H7 (cell line): ENCODE measurements at regions not wholly inside any gene's neighbourhood (a gene's known extent, or its start where the extent isn't known, plus 50 kb on each side); places are given as distances from the start of the nearest gene placed in this dataset.

Source experiments
- DNase-seq: peaks from one replicate; pipeline ENCODE4 v3.0.0; 2012
- H3K27me3 ChIP-seq: 2 replicates; pipeline ENCODE4 v1.6.0; 2011; ENCODE audit warnings: mild to moderate bottlenecking, low read length; ENCODE audit not compliant: control insufficient read depth, insufficient read depth
- H3K36me3 ChIP-seq: replicated peaks from 2 replicates; pipeline ENCODE4 v1.5.1; 2011; ENCODE audit warnings: low read length; ENCODE audit not compliant: control insufficient read depth, insufficient read depth
- H3K4me3 ChIP-seq: 2 replicates; pipeline ENCODE4 v1.5.1; 2011; ENCODE audit warnings: low read depth, mild to moderate bottlenecking, control low read depth, low read length, moderate library complexity; ENCODE audit not compliant: insufficient read depth

DNA sequence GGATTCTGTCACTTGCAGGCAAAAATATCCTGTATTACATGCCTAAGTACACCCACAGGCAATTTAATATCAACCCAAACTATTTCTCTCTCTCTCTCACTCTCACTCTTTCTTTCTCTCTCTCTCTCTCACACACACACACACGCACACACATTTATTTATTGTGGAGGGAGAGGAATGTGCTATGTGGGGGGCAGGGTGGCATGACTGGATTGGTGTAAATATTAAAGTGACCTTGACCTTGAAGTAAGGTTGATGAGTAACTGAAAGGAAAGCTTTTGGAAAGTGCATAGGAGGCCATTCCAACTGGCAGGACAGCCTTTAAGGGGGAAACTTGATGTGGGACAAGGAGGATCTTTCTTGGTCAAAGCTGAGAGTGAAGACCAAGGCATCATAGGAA lies 589.7 kb upstream of the KIRREL3 start:
- Histone ChIP-seq H3K36me3 (no peaks in the 10 kb centered on the region), H3K27me3 (no peaks in the 10 kb centered on the region), H3K4me3 (no peak overlapping the region)
- no peak for DNase-seq

- Histone ChIP-seq H3K4me3 (no peak overlapping the region), H3K36me3 (no peaks in the 10 kb centered on the region), H3K27me3 (no peaks in the 10 kb centered on the region)
- DNase-seq = no peak
These were observed 587.9 kb upstream of the KIRREL3 start for GRCh38 chr11:127588431-127588830.

GRCh38 chr11:127587511-127587910 lies 586.9 kb upstream of the KIRREL3 start:
- H3K36me3 ChIP-seq = no peaks in the 10 kb centered on the region
- H3K27me3 ChIP-seq = no peaks in the 10 kb centered on the region
- no peak overlapping the region for H3K4me3 ChIP-seq
- DNase-seq = no peak

DNA sequence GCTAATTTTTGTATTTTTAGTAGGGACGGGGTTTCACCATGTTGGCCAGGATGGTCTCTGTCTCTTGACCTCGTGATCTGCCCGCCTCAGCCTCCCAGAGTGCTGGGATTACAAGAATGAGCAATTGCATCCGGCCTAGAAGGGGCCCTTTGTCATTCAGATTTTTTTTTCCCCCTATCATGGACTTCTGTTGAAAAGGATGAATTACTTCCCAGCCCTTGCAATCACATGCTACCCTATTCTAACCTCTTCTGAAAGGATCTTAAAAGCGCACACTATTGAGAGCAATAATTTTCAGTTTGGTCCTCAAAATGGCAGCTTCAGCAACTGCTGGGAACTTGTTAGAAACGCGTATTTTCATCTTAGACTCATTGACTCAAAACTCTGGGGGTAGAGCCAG lies 575.6 kb upstream of the KIRREL3 start:
- Histone ChIP-seq H3K36me3 (no peaks in the 10 kb centered on the region), H3K4me3 (no peak overlapping the region), H3K27me3 (no peaks in the 10 kb centered on the region)
- no peak for DNase-seq

GRCh38 chr11:127574478-127574877 lies 573.9 kb upstream of the KIRREL3 start:
- no peaks in the 10 kb centered on the region for H3K36me3 ChIP-seq
- H3K27me3 ChIP-seq = no peaks in the 10 kb centered on the region
- DNase-seq = no peak
- H3K4me3 ChIP-seq = no peak overlapping the region

DNA sequence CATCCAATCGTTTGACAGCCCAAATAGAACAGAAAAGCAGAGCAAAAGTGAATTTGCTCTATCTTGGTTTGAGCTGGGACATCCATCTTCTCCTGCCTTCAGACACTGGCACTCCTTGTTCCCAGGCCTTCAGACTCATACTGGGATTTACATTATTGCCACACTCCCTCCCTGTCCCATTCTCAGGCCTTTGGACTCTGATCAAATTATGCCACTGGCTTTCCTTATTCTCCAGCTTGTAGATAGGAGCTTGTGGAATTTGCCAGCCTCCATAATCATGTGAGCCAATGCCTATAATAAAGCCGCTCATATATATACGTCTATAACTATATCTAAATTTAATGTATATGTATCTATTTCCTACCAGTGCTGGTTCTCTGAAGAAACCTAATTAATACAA lies 568.3 kb upstream of the KIRREL3 start:
- H3K36me3 ChIP-seq = no peaks in the 10 kb centered on the region
- DNase-seq = no peak
- H3K27me3 ChIP-seq = no peaks in the 10 kb centered on the region
- H3K4me3 ChIP-seq = no peak overlapping the region

- no peak overlapping the region for H3K4me3 ChIP-seq
- DNase-seq = peak; percentile 3
- no peaks in the 10 kb centered on the region for H3K27me3 ChIP-seq
- no peaks in the 10 kb centered on the region for H3K36me3 ChIP-seq
These were observed 566.8 kb upstream of the KIRREL3 start for GRCh38 chr11:127567237-127567932.

GRCh38 chr11:127564810-127565209 lies 564.2 kb upstream of the KIRREL3 start:
- Histone ChIP-seq H3K27me3 (no peaks in the 10 kb centered on the region), H3K36me3 (no peaks in the 10 kb centered on the region), H3K4me3 (no peak overlapping the region)
- no peak for DNase-seq

GRCh38 chr11:127559978-127560377 lies 559.4 kb upstream of the KIRREL3 start:
- H3K27me3 ChIP-seq = no peaks in the 10 kb centered on the region; the same call in 1 of the 2 replicates
- H3K4me3 ChIP-seq = no peak overlapping the region
- H3K36me3 ChIP-seq = no peaks in the 10 kb centered on the region
- no peak for DNase-seq

- Histone ChIP-seq H3K36me3 (no peaks in the 10 kb centered on the region), H3K27me3 (no peaks in the 10 kb centered on the region), H3K4me3 (no peak overlapping the region)
- no peak for DNase-seq
These were observed 551.9 kb upstream of the KIRREL3 start for GRCh38 chr11:127552446-127552845.

GRCh38 chr11:127531167-127531566 lies 530.6 kb upstream of the KIRREL3 start:
- Histone ChIP-seq H3K36me3 (no peaks in the 10 kb centered on the region), H3K27me3 (no peaks in the 10 kb centered on the region), H3K4me3 (no peak overlapping the region)
- DNase-seq = no peak

DNA sequence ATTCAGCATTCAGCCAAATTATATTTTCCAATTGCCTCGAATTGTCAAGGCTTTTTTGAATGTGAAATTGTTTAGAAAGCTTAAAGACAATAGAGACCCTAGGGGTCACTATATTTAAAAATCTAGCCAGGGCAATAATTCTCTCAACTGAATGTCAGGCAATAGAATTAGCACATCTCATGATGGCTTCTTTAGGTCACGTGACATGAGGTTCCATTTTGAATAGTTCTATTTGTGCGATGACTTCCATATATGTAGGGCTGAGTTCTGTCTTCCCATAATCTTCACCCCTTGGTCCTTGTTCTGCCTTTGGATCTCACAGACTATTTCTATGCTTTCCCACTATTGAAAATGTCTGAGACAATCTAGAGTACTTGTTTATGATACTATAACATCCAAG lies 527.7 kb upstream of the KIRREL3 start:
- Histone ChIP-seq H3K36me3 (no peaks in the 10 kb centered on the region), H3K27me3 (no peaks in the 10 kb centered on the region), H3K4me3 (no peak overlapping the region)
- DNase-seq = no peak

DNA sequence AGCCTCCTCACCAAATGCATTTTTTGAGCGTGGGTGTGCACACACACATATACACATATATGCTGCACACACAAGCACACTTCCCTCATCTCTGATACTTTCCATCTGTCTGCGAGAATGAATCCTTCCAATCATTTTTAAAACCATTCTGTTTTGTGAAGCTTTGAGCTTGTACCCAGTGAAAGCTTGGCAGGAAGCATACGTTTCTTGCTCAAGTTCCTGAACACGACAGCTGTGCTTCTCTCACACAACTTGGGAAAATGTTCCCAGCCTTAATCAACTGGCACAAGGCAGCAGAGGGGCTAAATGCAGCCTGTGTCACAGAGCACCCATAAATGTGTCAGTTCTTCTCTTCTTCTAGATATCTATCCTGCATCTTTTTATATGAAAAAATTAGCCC lies 524.0 kb upstream of the KIRREL3 start:
- no peaks in the 10 kb centered on the region for H3K27me3 ChIP-seq
- no peak for DNase-seq
- H3K36me3 ChIP-seq = no peaks in the 10 kb centered on the region
- no peak overlapping the region for H3K4me3 ChIP-seq

GRCh38 chr11:127521413-127521812 lies 520.8 kb upstream of the KIRREL3 start:
- Histone ChIP-seq H3K36me3 (no peaks in the 10 kb centered on the region), H3K4me3 (no peak overlapping the region), H3K27me3 (no peaks in the 10 kb centered on the region)
- no peak for DNase-seq

- no peaks in the 10 kb centered on the region for H3K36me3 ChIP-seq
- no peak for DNase-seq
- H3K27me3 ChIP-seq = no peaks in the 10 kb centered on the region
- H3K4me3 ChIP-seq = no peak overlapping the region
These were observed 507.3 kb upstream of the KIRREL3 start for GRCh38 chr11:127507851-127508250.

GRCh38 chr11:127506647-127507046 lies 506.1 kb upstream of the KIRREL3 start:
- Histone ChIP-seq H3K4me3 (no peak overlapping the region), H3K27me3 (no peaks in the 10 kb centered on the region), H3K36me3 (no peaks in the 10 kb centered on the region)
- peak; percentile 16 for DNase-seq
